Endothelial cell of umbilical vein (primary cell): ENCODE measurements at regions not wholly inside any gene's neighbourhood (a gene's known extent, or its start where the extent isn't known, plus 50 kb on each side); places are given as distances from the start of the nearest gene placed in this dataset.

ENCODE experiments used
- EZH2 ChIP-seq: IDR thresholded peaks from 2 replicates; pipeline ENCODE4 v1.6.1; 2012; ENCODE audit warnings: borderline replicate concordance, low read depth, mild to moderate bottlenecking, moderate library complexity, low read length, inconsistent platforms; ENCODE audit not compliant: severe bottlenecking
- GATA2 ChIP-seq: IDR thresholded peaks from 2 replicates; pipeline ENCODE4 v1.7.0; 2011; ENCODE audit warnings: low read depth, mild to moderate bottlenecking, moderate library complexity, mixed read lengths, low read length; ENCODE audit not compliant: insufficient read length, insufficient read depth
- JUN ChIP-seq: IDR thresholded peaks from 2 replicates; pipeline ENCODE4 v1.6.1; 2011; ENCODE audit warnings: borderline replicate concordance, low read depth; ENCODE audit not compliant: insufficient read length, insufficient read depth
- POLR2A ChIP-seq: IDR thresholded peaks from 2 replicates; pipeline ENCODE4 v1.6.1; 2012; ENCODE audit warnings: low read depth, mild to moderate bottlenecking, control low read depth, low read length
- POLR2AphosphoS5 ChIP-seq: IDR thresholded peaks from 2 replicates; pipeline ENCODE4 v1.6.1; 2012; ENCODE audit warnings: low read depth, mild to moderate bottlenecking, control low read depth, low read length, moderate library complexity; ENCODE audit not compliant: insufficient read depth
- TF ChIP-seq, protein P1 (sequence below), 2 donors: IDR thresholded peaks; 1 replicate in 1 of 2; 2 replicates in 1 of 2; pipeline ENCODE4 v1.5.1; 2011; ENCODE audit warnings: low read length in 2 of 2, mild to moderate bottlenecking in 2 of 2, moderate library complexity in 2 of 2, control low read depth in 1 of 2, inconsistent platforms in 1 of 2, low read depth in 1 of 2; ENCODE audit not compliant: insufficient read depth in 1 of 2; ENCODE audit errors: extremely low read depth in 1 of 2

- TF ChIP-seq POLR2AphosphoS5 (no peak), JUN (no peak), EZH2 (no peak), POLR2A (no peak), GATA2 (no peak)
- TF ChIP-seq, protein P1, sequence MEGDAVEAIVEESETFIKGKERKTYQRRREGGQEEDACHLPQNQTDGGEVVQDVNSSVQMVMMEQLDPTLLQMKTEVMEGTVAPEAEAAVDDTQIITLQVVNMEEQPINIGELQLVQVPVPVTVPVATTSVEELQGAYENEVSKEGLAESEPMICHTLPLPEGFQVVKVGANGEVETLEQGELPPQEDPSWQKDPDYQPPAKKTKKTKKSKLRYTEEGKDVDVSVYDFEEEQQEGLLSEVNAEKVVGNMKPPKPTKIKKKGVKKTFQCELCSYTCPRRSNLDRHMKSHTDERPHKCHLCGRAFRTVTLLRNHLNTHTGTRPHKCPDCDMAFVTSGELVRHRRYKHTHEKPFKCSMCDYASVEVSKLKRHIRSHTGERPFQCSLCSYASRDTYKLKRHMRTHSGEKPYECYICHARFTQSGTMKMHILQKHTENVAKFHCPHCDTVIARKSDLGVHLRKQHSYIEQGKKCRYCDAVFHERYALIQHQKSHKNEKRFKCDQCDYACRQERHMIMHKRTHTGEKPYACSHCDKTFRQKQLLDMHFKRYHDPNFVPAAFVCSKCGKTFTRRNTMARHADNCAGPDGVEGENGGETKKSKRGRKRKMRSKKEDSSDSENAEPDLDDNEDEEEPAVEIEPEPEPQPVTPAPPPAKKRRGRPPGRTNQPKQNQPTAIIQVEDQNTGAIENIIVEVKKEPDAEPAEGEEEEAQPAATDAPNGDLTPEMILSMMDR (IDR thresholded peaks at IDR 0.05; ENCODE audit: extremely low read depth in 1 of 2, insufficient read depth in 1 of 2, low read depth in 1 of 2, low read length in 2 of 2): no peak
These were observed 183.8 kb upstream of the ITGA1 start for GRCh38 chr5:52603778-52604554.
